GM21619 (cell line): ENCODE measurements at regions not wholly inside any gene's neighbourhood (a gene's known extent, or its start where the extent isn't known, plus 50 kb on each side); places are given as distances from the start of the nearest gene placed in this dataset.
"Not testable (repeated sequence)": the region's sequence is repeated elsewhere in the genome, so short reads cannot be mapped to it uniquely, and the experiment has no call there.

ENCODE experiments used
- ATAC-seq: cut with Tn5 transposase; IDR thresholded peaks from one replicate; pipeline ENCODE4 v1.9.1; 2021; ENCODE audit not compliant: unreplicated experiment

DNA sequence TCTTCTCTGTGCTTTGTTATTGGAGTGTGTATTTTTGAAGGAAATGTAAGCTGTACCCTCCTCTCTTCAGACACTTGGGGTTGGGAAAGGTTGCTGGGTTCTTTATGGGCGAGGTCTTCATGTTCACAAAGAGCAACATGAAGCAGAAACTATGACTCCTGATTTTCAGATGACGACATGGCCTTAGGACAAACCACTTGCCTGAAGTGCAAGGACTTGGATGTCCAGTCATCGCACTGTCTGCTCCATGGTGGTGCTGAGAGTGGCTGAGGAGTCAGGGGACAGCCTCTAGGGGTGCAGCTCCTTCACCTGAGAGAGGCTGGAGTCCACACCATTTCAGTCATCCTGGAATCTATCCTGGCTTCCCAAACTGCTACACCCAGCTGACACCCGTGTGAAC lies 183.9 kb upstream of the CDH5 start:
- no peak for ATAC-seq

DNA sequence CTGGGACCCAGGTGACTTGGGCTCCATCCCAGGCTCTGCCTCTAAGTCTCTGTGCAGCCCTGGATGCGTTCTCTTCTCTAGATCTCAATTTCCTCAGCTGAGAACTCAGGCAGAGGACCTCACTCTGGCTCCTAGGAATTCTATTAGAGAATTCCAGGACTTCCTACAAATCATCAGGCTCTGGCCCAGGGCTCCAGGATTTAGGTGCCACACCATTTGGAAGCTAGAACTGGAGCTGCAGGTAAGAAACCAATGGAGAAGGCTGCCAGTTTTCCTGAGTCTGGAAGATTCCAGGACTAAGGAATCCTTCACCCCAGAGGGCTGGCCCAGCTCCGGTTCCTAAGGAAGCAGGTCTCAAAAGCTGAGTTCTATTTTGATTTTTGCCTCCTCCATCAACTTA lies 189.8 kb upstream of the CDH5 start:
- ATAC-seq: no peak

DNA sequence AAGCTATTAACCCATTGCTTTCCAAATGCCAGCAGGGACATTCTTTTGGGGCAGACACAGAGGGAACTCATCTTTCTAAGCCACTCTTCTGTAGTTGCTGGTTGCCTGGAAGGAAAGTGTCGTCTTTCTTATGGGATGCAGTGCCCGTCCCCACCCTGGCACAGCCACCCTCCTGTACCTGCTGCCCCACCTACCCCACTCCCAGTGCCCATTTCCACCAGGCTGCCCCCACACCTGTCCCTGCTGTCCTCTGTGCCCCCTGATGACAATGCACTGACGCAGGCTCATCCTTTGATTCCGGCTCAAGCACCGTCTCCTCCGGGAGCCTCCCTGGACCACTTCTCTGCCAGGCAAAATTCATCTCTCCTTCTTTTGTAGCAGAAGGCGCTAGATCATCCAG lies 190.4 kb upstream of the CDH5 start:
- no peak for ATAC-seq

DNA sequence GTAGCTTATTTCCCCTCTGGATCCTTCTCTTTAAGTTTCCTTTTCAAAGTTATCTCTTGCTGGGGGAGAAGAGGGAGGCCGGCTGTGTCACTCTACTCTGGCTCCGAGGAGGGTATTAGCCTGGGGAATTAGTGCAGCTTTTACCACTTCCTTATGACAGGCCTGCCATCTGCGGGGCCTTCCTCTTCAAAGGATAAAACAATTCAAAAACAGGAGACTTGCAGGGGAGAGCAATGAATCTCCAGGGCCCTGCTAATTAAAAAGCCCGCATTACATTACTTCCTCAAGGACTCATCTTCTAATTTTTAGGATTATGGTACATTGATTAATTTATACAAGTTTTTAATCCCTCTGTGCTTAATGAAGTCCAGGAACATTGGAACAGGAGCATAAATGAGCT lies 190.9 kb upstream of the CDH5 start:
- ATAC-seq: no peak

DNA sequence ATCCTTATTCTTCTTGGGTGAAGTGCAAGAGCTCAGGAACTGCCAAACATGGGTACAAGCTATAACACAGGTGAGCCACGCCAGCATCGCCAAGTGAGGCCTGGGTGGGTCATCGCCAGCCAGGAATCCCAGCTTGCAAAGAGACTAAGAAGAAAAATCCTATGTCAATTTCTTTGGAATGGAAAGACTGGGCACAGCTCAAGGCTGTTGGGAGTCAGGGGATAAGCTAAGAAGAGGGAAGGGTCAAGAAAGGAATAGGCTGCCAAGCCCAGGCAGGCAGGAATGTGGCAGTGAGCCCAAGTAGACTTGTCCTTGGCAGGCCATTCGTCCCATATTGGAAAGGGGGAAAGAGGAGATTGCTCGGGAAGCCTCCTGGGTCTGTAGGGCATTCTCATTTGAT lies 191.4 kb upstream of the CDH5 start:
- ATAC-seq: no peak

DNA sequence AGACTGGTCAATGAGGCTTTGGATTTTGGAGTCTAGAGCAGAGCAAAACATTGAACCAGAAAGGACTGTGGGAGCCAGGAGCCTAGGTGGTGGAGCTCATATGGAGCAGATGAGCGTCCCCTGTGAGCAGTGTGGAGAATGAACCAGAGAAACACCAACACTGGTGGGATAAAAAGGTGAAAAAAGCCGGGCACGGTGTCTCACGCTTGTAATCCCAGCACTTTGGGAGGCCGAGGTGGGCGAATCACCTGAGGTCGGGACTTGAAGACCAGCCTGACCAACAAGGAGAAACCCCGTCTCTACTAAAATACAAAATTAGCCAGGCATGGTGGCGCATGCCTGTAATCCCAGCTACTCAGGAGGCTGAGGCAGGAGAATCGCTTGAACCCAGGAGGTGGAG lies 192.7 kb upstream of the CDH5 start:
- not testable (repeated sequence) for ATAC-seq

DNA sequence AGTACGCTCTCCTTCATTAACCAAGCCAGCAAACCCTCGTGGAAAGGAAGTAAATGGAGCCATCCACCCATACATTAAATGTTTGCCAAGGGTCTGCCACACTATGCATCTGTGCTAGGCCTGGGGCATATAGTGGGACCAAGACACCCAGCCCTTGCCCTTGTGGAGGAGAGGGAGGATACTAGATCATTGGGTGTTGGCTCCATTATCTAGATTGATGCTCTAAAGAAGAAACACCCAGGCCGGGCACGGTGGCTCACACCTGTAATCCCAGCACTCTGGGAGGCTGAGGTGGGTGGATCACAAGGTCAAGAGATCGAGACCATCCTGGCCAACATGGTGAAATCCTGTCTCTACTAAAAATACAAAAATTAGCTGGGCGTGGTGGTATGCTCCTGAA lies 193.3 kb upstream of the CDH5 start:
- not testable (repeated sequence) for ATAC-seq

DNA sequence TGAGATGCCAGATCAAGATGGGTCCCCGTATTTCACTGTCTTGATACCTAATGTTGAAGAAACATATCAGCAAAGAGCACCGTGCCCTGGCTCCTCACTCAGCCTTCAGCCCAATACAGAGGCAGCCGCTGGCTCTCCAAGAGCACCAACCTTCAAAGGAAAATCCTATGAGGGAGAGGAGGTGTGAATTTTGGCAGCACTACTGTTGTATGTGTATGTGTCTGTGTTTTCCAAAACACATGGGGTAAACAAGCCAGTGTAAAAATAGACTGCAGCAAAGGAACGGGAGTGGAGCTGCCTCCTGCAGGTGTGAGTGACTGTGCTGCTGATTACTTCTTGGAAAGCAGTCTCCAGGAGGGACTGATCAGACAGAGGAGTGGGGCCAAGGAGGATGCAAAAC lies 194.0 kb upstream of the CDH5 start:
- no peak for ATAC-seq

DNA sequence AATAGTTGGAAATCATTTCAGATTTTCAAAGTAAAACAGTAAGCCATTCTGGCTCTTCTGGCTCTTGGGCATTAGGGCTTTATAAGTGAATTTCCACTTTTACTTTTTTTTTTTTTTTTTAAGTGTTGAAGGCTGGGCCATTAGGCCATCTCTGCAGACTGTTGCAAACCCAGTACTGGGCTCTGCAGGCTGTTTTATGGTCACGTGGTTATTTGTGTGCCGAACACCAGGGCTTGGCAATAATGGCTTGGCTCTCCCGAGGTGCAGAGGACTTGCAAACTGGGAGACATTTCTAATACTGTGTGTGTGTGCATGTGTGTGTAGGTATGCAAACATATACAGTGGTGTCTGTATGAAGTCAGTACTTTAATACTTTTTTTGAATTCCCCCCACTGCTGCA lies 194.9 kb upstream of the CDH5 start:
- no peak for ATAC-seq

DNA sequence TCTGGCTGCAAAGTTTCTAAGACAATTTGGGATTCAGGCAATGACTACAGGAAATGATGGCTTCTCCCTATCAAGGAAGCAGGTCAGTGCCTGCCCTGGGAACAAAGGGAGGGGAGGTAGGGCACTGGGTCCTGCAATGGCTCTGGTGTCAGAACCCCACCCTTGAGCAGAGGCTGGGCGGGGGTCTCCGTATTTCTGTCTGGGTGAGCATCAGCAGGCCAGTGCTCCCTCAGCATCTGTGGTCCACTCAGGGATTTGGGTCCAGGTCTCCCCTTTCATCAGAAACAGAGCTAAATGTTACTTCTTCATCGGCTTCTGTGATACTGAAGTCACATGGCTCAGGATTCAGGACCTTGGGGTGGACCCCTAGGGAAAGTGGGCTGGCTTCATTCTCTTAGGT lies 195.5 kb upstream of the CDH5 start:
- no peak for ATAC-seq

DNA sequence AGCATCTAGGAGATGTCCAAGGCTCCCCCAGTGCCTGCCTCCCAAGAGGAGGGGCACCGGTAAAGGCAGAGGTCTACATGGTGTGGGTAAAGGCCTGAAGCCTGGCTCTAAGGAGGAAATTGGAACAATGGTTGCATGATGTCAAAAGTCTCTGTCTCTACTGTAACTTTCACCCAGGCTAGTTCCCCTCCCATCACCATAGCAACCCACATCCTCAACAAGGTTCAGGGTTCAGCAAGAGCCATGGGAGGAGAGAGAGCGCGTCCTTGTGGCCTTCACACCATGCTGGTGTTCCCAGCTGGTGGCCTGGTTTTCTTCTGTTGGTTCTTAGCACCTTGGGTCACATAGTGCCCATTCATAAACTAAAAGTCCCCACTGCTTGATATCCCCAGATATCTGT lies 196.7 kb upstream of the CDH5 start:
- ATAC-seq: no peak

DNA sequence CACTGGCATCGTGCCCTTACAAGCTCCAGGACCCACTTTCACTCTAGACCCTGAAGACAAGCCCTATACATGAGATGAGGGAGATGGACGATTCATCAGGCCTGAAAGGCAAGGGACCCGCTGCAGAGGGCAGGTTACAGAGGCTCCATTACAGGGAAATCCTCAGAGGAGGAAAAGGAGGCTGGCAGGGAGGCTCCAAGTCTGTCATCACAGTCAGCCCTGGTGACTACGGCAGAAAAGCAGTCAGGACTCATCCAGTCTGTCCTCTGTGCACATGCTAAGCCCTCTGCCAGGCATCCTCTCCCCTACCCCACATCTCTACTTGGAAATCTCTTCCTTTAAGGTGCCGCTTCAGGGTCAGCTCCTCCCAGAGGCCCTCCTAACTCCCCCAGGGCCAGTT lies 197.7 kb upstream of the CDH5 start:
- no peak for ATAC-seq

DNA sequence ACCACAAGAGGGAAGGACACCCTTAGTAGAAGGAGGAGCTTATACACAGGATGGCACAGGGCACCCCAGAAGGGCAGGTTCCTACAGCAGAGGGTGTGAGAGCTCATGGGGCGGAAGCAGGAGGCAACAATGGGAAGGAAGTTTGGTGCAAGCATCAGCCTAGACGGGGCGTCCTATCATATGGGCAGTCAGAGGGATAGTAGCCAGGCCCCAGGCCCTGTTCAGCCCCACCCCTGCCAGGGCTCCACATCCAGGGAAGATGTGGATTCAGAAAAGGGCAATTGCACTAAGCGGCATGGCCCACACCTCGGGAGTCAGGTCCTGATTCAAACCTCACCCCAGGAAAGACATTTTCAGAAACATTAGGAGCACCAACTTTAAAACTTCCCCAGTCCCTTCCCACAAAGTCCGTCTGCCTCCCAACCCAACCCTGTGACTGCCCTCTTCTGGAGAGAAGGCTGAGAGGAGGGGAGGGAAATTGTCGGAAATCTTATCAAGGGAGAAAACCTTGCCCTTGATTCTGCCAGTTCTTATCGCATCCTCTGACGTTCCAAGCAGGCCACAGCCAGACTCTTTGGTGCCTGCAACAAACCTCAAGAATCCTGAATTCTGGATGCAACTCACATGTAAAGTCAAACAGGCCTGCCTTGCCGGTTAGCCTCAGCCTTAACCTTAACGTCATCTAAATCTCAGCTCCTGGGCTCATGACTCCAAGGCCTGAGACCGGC lies 198.8 kb upstream of the CDH5 start:
- no peak for ATAC-seq

DNA sequence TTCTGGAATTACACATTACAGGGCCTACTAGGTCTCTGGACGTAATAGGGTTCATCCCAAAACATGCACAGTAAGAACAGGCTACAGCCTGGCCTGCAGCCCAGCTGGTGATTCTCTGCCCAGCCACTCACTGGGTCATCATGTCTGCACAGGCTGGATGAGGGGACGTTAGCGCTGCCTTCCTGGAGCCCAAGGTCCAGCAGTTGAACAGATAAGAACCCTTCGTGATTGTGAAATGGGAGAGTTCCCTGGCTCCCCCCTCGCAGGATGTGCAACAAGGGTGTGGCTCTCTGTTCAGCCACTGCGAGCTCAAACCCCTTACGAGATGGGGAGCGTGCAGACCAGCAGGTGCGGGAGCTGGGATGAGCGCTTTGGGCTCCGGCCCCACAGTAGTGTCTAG lies 200.0 kb upstream of the CDH5 start:
- no peak for ATAC-seq

DNA sequence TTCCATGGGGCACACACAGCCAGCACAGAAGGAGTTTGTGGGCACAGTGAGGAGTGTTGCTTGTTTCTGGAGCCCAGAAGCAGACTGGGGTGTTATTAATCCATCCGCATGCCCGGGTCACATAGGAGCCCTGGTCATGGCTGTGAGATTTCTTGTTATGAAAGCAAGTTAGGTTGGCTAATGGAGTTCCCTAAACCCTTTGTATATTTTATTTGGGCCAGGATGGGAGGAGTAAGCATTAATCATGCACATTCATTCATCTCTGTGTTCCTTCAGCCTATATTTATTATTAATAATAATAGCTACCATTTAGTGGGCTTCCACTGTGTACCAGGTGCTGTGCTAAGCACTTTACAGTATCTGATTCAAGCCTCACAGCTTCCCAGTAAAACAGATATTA lies 200.6 kb upstream of the CDH5 start:
- no peak for ATAC-seq

DNA sequence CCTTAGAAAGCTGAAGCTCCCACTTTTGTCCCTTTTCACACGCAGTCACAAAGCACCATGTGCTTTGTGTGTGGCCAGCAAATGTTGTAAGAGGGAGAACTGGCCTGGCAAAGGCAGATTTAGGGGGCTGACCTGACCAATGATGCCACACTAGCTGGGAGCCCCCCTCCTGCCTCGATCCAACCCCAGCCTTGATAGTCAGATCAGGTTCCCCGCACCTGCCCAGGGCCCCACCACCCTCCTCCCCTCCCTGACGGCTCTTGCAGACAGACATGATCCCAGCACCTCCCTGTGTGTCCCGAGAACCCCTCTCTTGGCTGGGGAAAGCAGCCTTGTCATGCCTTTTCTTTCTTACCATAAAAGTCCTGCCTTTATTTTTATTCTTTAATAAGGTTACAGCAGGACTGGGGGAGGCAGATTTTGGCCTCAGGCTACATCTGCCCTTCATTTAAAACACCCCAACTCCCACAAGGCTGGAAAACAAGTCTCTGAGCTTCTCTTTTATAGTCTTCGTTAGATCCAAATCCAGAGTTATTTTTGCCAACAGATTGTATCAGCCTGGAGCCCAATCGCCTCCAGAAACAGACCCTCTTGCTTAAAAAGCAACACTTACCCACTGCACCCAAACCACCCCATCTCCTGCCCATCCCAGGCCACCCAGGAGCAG lies 201.8 kb upstream of the CDH5 start:
- no peak for ATAC-seq

DNA sequence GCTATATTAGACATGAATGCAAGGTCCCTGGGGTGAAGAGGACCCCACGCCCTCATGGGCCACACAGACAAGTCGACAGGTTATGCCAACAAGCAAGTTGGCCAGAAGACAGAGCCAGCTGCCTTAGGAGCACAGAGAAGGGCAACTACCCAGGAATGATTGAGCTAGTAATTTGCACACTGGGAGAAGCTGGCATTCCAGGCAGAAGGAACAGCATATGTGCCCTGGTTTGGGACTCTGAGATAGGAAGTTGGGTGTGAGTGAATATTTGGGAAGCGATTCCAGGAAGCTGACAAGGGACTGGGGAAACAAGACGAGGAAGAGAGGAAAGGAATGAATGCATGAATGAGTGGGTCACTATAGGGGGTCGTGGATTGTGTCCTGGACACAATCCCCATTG lies 203.7 kb upstream of the CDH5 start:
- ATAC-seq: no peak

DNA sequence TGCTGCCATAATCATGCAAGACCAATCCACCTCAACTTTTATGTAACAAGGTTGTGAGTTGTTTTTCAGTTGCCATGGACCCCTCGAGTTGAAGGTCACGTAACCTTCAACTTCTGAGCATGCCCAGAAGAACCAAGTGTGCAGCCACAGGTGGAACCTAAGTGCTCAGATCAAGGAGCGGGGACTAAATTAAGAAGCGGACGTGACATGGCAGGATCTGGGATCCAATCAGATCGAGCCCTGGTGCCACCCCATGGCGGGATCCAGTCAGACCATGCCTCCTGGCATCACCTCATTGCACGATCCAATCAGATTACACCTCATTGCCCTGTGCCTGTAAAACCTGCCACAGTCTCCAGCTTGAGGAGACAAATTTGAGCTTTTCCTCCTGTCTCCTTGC lies 204.5 kb upstream of the CDH5 start:
- no peak for ATAC-seq

DNA sequence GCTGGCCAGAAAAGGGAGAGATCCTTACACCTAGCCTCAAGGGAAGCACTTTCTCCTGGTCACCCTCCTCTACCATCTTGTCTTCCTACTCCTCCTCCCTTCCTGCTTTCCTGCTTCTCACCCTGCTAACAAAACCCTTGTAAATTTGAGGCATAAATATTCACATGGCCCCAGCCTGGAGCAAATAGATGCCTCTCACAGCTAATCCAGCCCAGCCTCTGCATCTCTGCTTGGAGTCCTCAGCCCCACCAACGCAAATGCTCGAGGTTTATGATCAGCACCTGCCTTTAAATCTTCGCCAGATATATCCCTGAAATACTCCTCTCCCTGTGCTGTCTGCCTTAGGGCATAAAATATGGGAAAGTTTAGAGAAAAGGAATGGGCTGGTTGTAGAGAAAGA lies 205.2 kb upstream of the CDH5 start:
- ATAC-seq: no peak

DNA sequence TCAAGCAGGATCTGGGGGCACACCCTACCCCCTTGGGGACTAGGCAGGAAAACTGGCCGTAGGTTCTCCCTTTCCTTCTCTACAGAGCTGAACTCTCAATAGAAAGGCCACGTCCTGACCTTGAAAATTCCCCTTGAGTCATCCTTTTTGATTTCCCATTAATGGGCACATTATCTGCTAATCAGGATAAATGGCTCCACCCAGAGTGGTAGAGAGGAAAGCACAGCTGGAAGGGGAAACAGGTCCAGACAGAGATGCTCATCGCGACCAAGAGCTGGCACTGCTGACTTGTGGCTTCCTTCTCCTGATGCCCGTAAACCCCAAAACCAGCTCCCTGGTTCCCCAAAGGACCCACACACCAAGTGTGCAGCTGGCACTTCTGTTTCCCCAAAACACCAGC lies 206.5 kb upstream of the CDH5 start:
- no peak for ATAC-seq

DNA sequence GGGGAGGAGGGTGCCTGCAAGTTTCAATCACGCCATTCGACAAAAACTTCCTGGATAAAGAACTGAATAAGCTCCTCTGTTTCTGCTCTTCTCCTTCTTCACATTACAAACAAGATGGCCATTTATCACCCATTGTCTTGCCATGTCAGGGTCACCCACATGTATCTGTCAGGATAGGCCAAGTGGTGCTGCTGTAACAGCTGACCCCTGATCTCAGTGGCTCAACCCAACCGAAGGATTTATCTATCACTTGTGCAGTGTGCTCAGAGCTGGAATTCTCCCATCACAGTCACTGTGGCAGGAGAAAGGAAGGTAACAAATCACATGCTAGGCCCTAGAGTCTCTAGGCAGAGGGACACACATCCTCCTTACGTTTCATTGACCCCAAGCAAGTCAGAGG lies 210.0 kb upstream of the CDH5 start:
- ATAC-seq: no peak

DNA sequence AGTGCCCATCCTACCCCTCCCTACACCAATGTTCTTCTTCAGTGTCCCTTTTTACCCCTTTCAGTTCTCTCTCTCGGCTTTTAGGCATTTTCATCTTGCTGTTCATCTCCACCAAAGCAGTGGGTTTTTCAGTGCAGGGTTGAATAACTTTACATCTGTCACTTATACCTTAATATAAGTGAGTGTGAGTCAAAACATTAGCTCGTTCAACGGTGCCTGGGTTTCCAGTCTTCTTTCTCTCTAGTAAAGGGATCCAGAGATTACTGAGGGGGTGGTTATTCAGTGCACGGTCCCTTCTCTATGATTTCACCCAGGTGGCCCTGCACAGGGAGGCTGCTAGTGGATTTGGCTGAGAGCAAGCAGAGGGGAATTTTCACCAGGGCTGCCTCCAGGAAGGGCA lies 210.6 kb upstream of the CDH5 start:
- no peak for ATAC-seq

DNA sequence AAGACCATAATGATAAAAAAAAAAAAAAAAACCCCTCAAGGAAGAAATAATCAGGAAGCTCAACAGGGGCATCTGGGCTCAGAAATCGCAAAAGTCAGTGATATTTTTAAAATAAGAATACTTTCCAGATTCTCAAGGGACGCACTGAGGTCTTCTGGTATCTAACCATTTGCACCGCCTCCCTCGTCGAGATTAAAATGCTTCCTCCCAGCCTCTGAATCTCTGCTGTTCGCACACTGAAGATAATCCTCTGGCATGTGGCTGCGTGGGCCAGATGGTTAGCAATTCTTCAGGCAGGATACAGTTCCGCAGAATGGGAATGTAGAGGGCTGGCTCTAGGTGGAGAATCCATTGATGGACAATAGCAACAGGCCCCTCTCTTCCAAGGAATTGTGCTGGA lies 211.7 kb upstream of the CDH5 start:
- ATAC-seq: no peak
